ENCODE measurements at regions not wholly inside any gene's neighbourhood (a gene's known extent, or its start where the extent isn't known, plus 50 kb on each side); places are given as distances from the start of the nearest gene placed in this dataset.

DNA sequence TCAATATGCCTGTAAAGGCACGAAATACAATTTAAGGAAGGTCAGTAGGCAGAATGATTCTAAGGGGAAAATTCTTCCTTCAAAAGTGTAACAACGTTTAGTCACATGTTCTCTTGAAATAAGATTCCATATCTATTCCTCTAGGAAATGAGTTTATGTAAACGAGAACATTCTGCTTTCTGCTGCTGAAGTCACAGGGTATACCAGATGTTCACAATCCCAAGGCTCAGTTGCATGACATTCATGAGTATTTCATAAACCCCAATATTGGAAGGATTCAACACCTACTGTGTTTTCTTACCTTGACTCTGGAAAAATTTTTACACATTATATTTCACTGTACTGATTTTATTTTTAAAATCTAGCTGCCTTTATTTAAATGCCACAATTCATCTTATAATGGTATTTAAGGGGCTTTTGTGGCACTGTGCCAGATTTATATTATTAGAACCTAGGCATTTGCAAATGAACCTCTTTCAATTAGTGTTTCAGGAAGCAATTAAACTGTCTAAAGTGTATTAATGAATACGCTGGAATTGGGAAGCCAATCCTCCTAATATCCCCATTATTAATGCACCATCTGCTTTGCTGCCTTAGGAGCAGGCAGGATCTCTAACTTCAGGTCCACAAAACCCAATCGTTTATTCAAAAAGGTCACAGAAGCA, 542.6 kb upstream of the KLHL29 start:
- DNase-seq (ENCODE audit: low spot score in 2 of 2) (no peak), ATAC-seq (no peak)
- Mint-ChIP-seq H3K27ac (no peak overlapping the region), H3K9me3 (peaks cover 0 to 6% of the 10 kb centered on the region in 2 donors), H3K36me3 (no peaks in the 10 kb centered on the region)

- no peaks in the 10 kb centered on the region for H3K36me3 Mint-ChIP-seq
- peaks cover under 1 to 6% of the 10 kb centered on the region in 2 donors for H3K9me3 Mint-ChIP-seq
- DNase-seq (ENCODE audit: low spot score in 2 of 2) (no peak), ATAC-seq (no peak)
- H3K27ac Mint-ChIP-seq, result no peak overlapping the region
Measured at GRCh38 chr2:22843919-22844537, 541.0 kb upstream of the KLHL29 start.

DNA sequence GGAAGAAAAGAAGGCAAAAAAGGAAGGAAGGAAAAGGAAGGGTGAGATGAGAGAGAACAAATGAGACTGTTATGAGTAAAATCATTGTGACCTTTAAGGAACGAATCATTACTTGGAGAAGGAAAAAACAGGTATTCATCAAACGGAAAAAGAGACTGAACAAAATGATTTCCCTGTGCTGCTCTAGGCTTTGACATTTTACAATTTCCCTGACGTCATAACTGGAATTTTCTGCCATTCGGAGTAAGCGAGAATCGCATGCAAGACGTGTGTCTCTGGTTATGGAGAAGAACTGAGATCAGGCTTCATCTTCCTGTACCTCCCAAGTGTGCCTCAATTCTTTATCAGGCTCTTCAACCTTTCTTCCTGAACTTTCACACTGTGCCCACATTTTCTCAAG, 534.7 kb upstream of the KLHL29 start:
- H3K27ac Mint-ChIP-seq, result no peak overlapping the region
- DNase-seq (ENCODE audit: low spot score in 2 of 2) (no peak), ATAC-seq (no peak)
- H3K36me3 Mint-ChIP-seq, result peaks cover 0 to 7% of the 10 kb centered on the region in 2 donors
- peaks cover 0 to 13% of the 10 kb centered on the region in 2 donors for H3K9me3 Mint-ChIP-seq

GRCh38 chr2:22854588-22854987, 530.4 kb upstream of the KLHL29 start:
- H3K36me3 Mint-ChIP-seq, result peaks cover 0 to 7% of the 10 kb centered on the region in 2 donors
- ATAC-seq (no peak), DNase-seq (ENCODE audit: low spot score in 2 of 2) (no peak)
- peaks cover 0 to 13% of the 10 kb centered on the region in 2 donors for H3K9me3 Mint-ChIP-seq
- H3K27ac Mint-ChIP-seq, result no peak overlapping the region

GRCh38 chr2:22855081-22855480, 529.9 kb upstream of the KLHL29 start:
- no peak for ATAC-seq
- Mint-ChIP-seq H3K27ac (no peak overlapping the region), H3K9me3 (peaks cover 0 to 11% of the 10 kb centered on the region in 2 donors), H3K36me3 (peaks cover 0 to 7% of the 10 kb centered on the region in 2 donors)
- DNase-seq (ENCODE audit: low spot score in 2 of 2), result no peak

DNA sequence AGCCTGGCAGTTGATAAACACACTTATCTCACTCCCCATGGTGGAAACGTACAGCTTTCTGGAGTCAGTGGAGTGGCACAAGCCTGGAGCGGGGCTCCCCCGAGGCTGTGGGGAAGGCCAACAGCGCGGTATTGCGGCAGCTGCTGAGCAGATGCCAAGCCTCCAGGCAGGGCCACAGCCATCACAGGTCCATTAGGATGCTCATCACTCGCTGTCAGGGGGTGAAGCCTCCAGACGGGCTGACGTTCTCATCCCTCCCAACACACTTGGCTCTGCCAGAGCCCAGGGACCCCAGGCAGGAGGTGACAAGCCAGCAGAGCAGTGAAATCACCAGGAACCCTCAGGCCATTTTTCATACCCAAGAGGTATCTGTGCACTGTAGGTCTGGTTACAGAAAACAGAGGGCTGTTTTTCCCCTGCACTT, 529.2 kb upstream of the KLHL29 start:
- ATAC-seq, result no peak
- H3K36me3 Mint-ChIP-seq, result peaks cover 0 to 7% of the 10 kb centered on the region in 2 donors
- H3K9me3 Mint-ChIP-seq, result peaks cover 0 to 9% of the 10 kb centered on the region in 2 donors
- H3K27ac Mint-ChIP-seq, result no peak overlapping the region
- DNase-seq (ENCODE audit: low spot score in 2 of 2), result no peak

GRCh38 chr2:22867973-22868372, 517.0 kb upstream of the KLHL29 start:
- ATAC-seq (no peak), DNase-seq (ENCODE audit: low spot score in 2 of 2) (no peak)
- peaks cover 0 to 7% of the 10 kb centered on the region in 2 donors for H3K9me3 Mint-ChIP-seq
- no peaks in the 10 kb centered on the region for H3K36me3 Mint-ChIP-seq
- no peak overlapping the region for H3K27ac Mint-ChIP-seq

DNA sequence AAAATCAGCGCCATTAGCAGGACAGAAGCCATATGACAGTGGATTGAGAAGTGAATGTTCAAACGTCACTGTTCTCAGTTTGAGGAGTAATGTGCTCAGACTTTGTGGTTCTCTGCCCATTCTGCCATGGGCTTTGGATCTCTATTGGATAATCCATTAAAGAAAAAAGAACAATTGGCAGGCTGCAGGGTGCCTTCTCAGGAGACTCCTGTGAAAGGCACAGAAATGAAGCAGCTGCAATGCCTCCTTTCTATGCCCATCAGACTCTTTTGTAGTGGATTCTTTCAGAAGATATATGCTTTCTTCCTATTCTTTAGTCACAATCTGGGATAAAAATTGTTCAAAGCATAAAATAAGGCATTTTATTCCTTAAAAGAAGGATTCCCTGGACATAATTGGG, 506.9 kb upstream of the KLHL29 start:
- H3K36me3 Mint-ChIP-seq, result no peaks in the 10 kb centered on the region
- ATAC-seq (no peak), DNase-seq (ENCODE audit: low spot score in 2 of 2) (no peak)
- H3K27ac Mint-ChIP-seq, result no peak overlapping the region
- peaks cover 4 to 6% of the 10 kb centered on the region in 2 donors for H3K9me3 Mint-ChIP-seq

GRCh38 chr2:22879009-22879863, 505.7 kb upstream of the KLHL29 start:
- H3K36me3 Mint-ChIP-seq, result no peaks in the 10 kb centered on the region
- DNase-seq (ENCODE audit: low spot score in 2 of 2), result no peak
- ATAC-seq, result no peak
- no peak overlapping the region for H3K27ac Mint-ChIP-seq
- peaks cover 4 to 6% of the 10 kb centered on the region in 2 donors for H3K9me3 Mint-ChIP-seq

DNA sequence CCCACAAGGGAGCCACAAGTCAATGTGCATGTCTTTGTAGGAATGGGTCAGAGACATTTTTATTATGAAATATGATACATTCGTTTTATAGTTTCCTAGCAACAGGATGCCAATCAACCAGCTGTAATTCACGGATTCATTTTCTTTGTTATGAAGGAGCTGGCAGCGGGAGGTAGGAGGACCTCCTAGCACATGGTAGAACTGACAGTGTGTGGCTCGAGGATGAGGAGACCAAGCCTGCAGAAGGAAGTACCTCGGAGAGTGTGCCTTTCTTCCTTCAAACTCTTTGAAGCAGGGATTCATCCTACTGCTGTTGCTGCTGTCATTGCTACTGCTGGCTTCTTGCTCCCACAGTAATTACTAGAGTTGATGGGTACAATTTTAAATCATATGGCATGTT, 504.8 kb upstream of the KLHL29 start:
- H3K9me3 Mint-ChIP-seq, result peaks cover 4 to 6% of the 10 kb centered on the region in 2 donors
- DNase-seq (ENCODE audit: low spot score in 2 of 2), result no peak
- no peak for ATAC-seq
- H3K27ac Mint-ChIP-seq, result no peak overlapping the region
- no peaks in the 10 kb centered on the region for H3K36me3 Mint-ChIP-seq

DNA sequence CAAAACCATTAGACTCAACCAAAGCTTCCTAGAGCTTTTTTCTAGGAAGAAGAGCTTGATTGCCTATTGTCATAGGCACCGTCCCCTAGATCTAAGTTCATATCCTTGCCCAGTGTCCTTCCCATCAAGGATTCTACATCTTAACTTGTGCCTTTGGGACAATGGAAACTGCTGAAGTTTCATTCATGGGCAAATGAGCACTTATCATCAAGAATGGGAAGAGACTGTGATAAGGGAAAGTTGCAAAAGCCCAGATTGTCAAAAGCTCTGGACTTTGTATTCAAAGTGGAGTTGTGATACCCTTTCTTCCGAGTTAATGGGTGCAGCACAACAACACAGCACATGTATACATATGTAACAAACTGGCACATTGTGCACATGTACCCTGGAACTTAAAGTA, 503.0 kb upstream of the KLHL29 start:
- no peak overlapping the region for H3K27ac Mint-ChIP-seq
- no peak for ATAC-seq

GRCh38 chr2:22882643-22883042, 502.3 kb upstream of the KLHL29 start:
- no peak for ATAC-seq

More for the DNA sequence above, 503.0 kb upstream of the KLHL29 start:
- DNase-seq (ENCODE audit: low spot score in 2 of 2), result no peak
- H3K9me3 Mint-ChIP-seq, result peaks cover 0 to 2% of the 10 kb centered on the region in 2 donors
- H3K36me3 Mint-ChIP-seq, result no peaks in the 10 kb centered on the region

GRCh38 chr2:22883054-22883453, 501.9 kb upstream of the KLHL29 start:
- Mint-ChIP-seq H3K36me3 (no peaks in the 10 kb centered on the region), H3K9me3 (peaks cover 0 to 2% of the 10 kb centered on the region in 2 donors), H3K27ac (no peak overlapping the region)
- no peak for ATAC-seq
- DNase-seq (ENCODE audit: low spot score in 2 of 2), result no peak

More at GRCh38 chr2:22882643-22883042, 502.3 kb upstream of the KLHL29 start:
- Mint-ChIP-seq H3K36me3 (no peaks in the 10 kb centered on the region), H3K9me3 (peaks cover 0 to 2% of the 10 kb centered on the region in 2 donors), H3K27ac (no peak overlapping the region)
- DNase-seq (ENCODE audit: low spot score in 2 of 2), result no peak

DNA sequence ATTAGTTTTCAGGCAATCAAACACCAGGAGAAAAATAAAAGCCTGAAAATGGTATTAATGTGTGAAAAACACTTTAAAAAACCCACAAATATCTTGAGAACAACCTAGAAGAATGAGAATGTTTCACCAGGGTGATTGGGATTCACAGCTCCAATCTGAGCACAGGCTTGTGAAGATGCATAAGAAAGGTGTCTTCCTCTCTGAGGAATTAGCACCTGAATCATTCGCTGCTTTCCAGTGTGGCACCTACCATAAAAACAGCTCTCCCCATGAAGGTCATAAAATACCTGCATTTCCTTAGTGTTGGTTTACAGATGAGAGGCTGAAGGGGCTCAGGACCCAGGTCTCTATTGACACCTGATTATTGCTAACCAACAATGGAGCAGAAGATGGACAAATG, 499.7 kb upstream of the KLHL29 start:
- DNase-seq (ENCODE audit: low spot score in 2 of 2) (no peak), ATAC-seq (no peak)
- H3K27ac Mint-ChIP-seq, result no peak overlapping the region
- no peaks in the 10 kb centered on the region for H3K9me3 Mint-ChIP-seq
- H3K36me3 Mint-ChIP-seq, result no peaks in the 10 kb centered on the region

- Mint-ChIP-seq H3K9me3 (no peaks in the 10 kb centered on the region), H3K36me3 (no peaks in the 10 kb centered on the region), H3K27ac (no peak overlapping the region)
- no peak for ATAC-seq
- DNase-seq (ENCODE audit: low spot score in 2 of 2), result no peak
Measured at GRCh38 chr2:22887426-22887825, 497.6 kb upstream of the KLHL29 start.

GRCh38 chr2:22887845-22888244, 497.1 kb upstream of the KLHL29 start:
- no peak for ATAC-seq
- DNase-seq (ENCODE audit: low spot score in 2 of 2), result no peak
- H3K27ac Mint-ChIP-seq, result no peak overlapping the region
- no peaks in the 10 kb centered on the region for H3K9me3 Mint-ChIP-seq
- no peaks in the 10 kb centered on the region for H3K36me3 Mint-ChIP-seq

DNA sequence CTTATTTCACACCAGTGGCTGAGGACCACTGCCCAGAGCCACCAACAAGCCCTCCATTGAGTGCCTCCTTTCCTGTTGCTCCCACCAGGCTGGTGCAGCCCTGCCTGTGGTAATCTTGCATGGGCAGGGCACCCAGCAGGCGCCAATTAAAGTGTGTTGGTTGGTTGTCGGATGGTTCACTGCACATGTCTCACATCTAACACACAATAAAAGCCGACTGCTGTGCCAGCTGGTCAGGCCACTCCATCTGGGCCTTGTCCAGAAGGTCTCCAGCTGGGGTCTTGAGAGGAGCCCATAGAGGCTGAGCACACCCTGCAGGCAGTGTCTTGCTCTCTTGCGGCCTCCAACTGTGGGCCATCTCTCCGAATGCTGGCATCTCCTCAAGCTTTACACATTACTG, 494.8 kb upstream of the KLHL29 start:
- H3K9me3 Mint-ChIP-seq, result no peaks in the 10 kb centered on the region
- no peaks in the 10 kb centered on the region for H3K36me3 Mint-ChIP-seq
- H3K27ac Mint-ChIP-seq, result no peak overlapping the region
- no peak for DNase-seq (ENCODE audit: low spot score in 2 of 2)
- ATAC-seq, result no peak

All from activated naive CD4-positive, alpha-beta T cell treated with anti-CD3 and anti-CD28 coated beads, Interleukin-2, amount 50 U/mL, for 72 hours (primary cell).